ENCODE measurements at regions not wholly inside any gene's neighbourhood (a gene's known extent, or its start where the extent isn't known, plus 50 kb on each side); places are given as distances from the start of the nearest gene placed in this dataset.

GRCh38 chr10:33643042-33643441 lies 308.6 kb upstream of the NRP1 start:
- peak; percentile 90 for DNase-seq

- no peak for DNase-seq
Observed at GRCh38 chr10:33638891-33639290, 304.4 kb upstream of the NRP1 start.

- DNase-seq: no peak
Observed at GRCh38 chr10:33638374-33638773, 303.9 kb upstream of the NRP1 start.

- peak; percentile 14 for DNase-seq
Observed at GRCh38 chr10:33635967-33636515, 301.6 kb upstream of the NRP1 start.

- no peak for DNase-seq
Observed at GRCh38 chr10:33632432-33632831, 298.0 kb upstream of the NRP1 start.

GRCh38 chr10:33631991-33632390 lies 297.5 kb upstream of the NRP1 start:
- DNase-seq: no peak

- DNase-seq: no peak
Observed at GRCh38 chr10:33630761-33631160, 296.3 kb upstream of the NRP1 start.

- DNase-seq: no peak
Observed at GRCh38 chr10:33627611-33628010, 293.1 kb upstream of the NRP1 start.

GRCh38 chr10:33626798-33627466 lies 292.5 kb upstream of the NRP1 start:
- no peak for DNase-seq

GRCh38 chr10:33623669-33624068 lies 289.2 kb upstream of the NRP1 start:
- DNase-seq: no peak

- DNase-seq: no peak
Observed at GRCh38 chr10:33621101-33621500, 286.6 kb upstream of the NRP1 start.

- DNase-seq: no peak
Observed at GRCh38 chr10:33618196-33618595, 283.7 kb upstream of the NRP1 start.

- DNase-seq: no peak
Observed at GRCh38 chr10:33617381-33618080, 283.1 kb upstream of the NRP1 start.

GRCh38 chr10:33616956-33617355 lies 282.5 kb upstream of the NRP1 start:
- peak; percentile 12 for DNase-seq

- peak; percentile 77 for DNase-seq
Observed at GRCh38 chr10:33612551-33612950, 278.1 kb upstream of the NRP1 start.

GRCh38 chr10:33612116-33612515 lies 277.6 kb upstream of the NRP1 start:
- peak; percentile 19 for DNase-seq

- DNase-seq: no peak
Observed at GRCh38 chr10:33611423-33611822, 277.0 kb upstream of the NRP1 start.

GRCh38 chr10:33609546-33609945 lies 275.1 kb upstream of the NRP1 start:
- no peak for DNase-seq

GRCh38 chr10:33602278-33602677 lies 267.8 kb upstream of the NRP1 start:
- no peak for DNase-seq

GRCh38 chr10:33600381-33600780 lies 265.9 kb upstream of the NRP1 start:
- peak; percentile 31 for DNase-seq

- no peak for DNase-seq
Observed at GRCh38 chr10:33596422-33596821, 262.0 kb upstream of the NRP1 start.

- DNase-seq: no peak
Observed at GRCh38 chr10:33594475-33594874, 260.0 kb upstream of the NRP1 start.

GRCh38 chr10:33588974-33589600 lies 254.6 kb upstream of the NRP1 start:
- DNase-seq: no peak

GRCh38 chr10:33584596-33584995 lies 250.1 kb upstream of the NRP1 start:
- DNase-seq: peak; percentile 54
